H9 (cell line): ENCODE measurements at regions not wholly inside any gene's neighbourhood (a gene's known extent, or its start where the extent isn't known, plus 50 kb on each side); places are given as distances from the start of the nearest gene placed in this dataset.

Source experiments
- DNase-seq: peaks from one replicate; pipeline ENCODE4 v3.0.0-alpha.2; 2017
- H2AFZ ChIP-seq: one replicate; pipeline ENCODE4 v1.6.1; 2013; ENCODE audit warnings: mild to moderate bottlenecking, low read length, control low read depth, moderate library complexity
- H2AK5ac ChIP-seq: 2 replicates; pipeline ENCODE4 v1.6.1; 2013; ENCODE audit warnings: low read length, control low read depth, mixed read lengths; ENCODE audit not compliant: insufficient read length
- H2BK120ac ChIP-seq: one replicate; pipeline ENCODE4 v1.6.1; 2013; ENCODE audit warnings: low read depth, mild to moderate bottlenecking, low read length, control low read depth, inconsistent platforms; ENCODE audit not compliant: poor library complexity, severe bottlenecking
- H2BK12ac ChIP-seq: 2 replicates; pipeline ENCODE4 v1.6.1; 2013; ENCODE audit warnings: low read length, control low read depth, mixed read lengths, low read depth; ENCODE audit not compliant: insufficient read length
- H2BK15ac ChIP-seq: 2 replicates; pipeline ENCODE4 v1.6.1; 2013; ENCODE audit warnings: low read depth, low read length, control low read depth
- H2BK20ac ChIP-seq: one replicate; pipeline ENCODE4 v1.6.1; 2013; ENCODE audit warnings: low read depth, mild to moderate bottlenecking, low read length, control low read depth, inconsistent platforms; ENCODE audit not compliant: poor library complexity, severe bottlenecking
- H2BK5ac ChIP-seq: 2 replicates; pipeline ENCODE4 v1.6.1; 2013; ENCODE audit warnings: low read length, control low read depth, mixed read lengths; ENCODE audit not compliant: insufficient read length
- H3K14ac ChIP-seq: 2 replicates; pipeline ENCODE4 v1.6.1; 2013; ENCODE audit warnings: low read length, control low read depth; ENCODE audit not compliant: insufficient read depth
- H3K18ac ChIP-seq: 2 replicates; pipeline ENCODE4 v1.6.1; 2013; ENCODE audit warnings: low read depth, mild to moderate bottlenecking, mixed read lengths, low read length, control low read depth; ENCODE audit not compliant: insufficient read length
- H3K23ac ChIP-seq: 2 replicates; pipeline ENCODE4 v1.6.1; 2013; ENCODE audit warnings: low read length, control low read depth, mixed read lengths, low read depth; ENCODE audit not compliant: insufficient read length
- H3K23me2 ChIP-seq: 2 replicates; pipeline ENCODE4 v1.6.1; 2013; ENCODE audit warnings: low read depth, mild to moderate bottlenecking, mixed read lengths, low read length, control low read depth; ENCODE audit not compliant: insufficient read length, poor library complexity, severe bottlenecking
- H3K27ac ChIP-seq: 2 replicates; pipeline ENCODE4 v1.5.1; 2013; ENCODE audit warnings: low read length, control low read depth, mixed read lengths, low read depth; ENCODE audit not compliant: insufficient read length
- H3K27me3 ChIP-seq: 2 replicates; pipeline ENCODE4 v1.6.1; 2013; ENCODE audit warnings: low read length, control low read depth, inconsistent platforms; ENCODE audit not compliant: insufficient read depth
- H3K4ac ChIP-seq: 2 replicates; pipeline ENCODE4 v1.6.1; 2013; ENCODE audit warnings: low read depth, mild to moderate bottlenecking, control low read depth, inconsistent platforms, low read length, moderate library complexity
- H3K4me1 ChIP-seq: 2 replicates; pipeline ENCODE4 v1.6.1; 2013; ENCODE audit warnings: low read length, control low read depth, inconsistent platforms; ENCODE audit not compliant: insufficient read depth
- H3K4me2 ChIP-seq: 2 replicates; pipeline ENCODE4 v1.6.1; 2013; ENCODE audit warnings: low read length, control low read depth, mixed read lengths; ENCODE audit not compliant: insufficient read length, insufficient read depth
- H3K56ac ChIP-seq: 2 replicates; pipeline ENCODE4 v1.6.1; 2013; ENCODE audit warnings: low read depth, mild to moderate bottlenecking, mixed read lengths, low read length, control low read depth; ENCODE audit not compliant: insufficient read length
- H3K79me1 ChIP-seq: 2 replicates; pipeline ENCODE4 v1.6.1; 2013; ENCODE audit warnings: low read depth, mild to moderate bottlenecking, moderate library complexity, low read length, control low read depth, inconsistent platforms; ENCODE audit not compliant: insufficient read depth, poor library complexity, severe bottlenecking
- H3K79me2 ChIP-seq: 2 replicates; pipeline ENCODE4 v1.6.1; 2013; ENCODE audit warnings: low read length, control low read depth, inconsistent platforms; ENCODE audit not compliant: insufficient read depth
- H3K9ac ChIP-seq: 2 replicates; pipeline ENCODE4 v1.6.1; 2013; ENCODE audit warnings: low read length, control low read depth, mixed read lengths; ENCODE audit not compliant: insufficient read length; ENCODE audit errors: extremely low read depth
- H3K9me3 ChIP-seq: one replicate; pipeline ENCODE4 v1.6.1; 2013; ENCODE audit warnings: low read depth, low read length, inconsistent platforms; ENCODE audit not compliant: control insufficient read depth
- H3T11ph ChIP-seq: one replicate; pipeline ENCODE4 v1.6.1; 2013; ENCODE audit warnings: mild to moderate bottlenecking, low read length, control low read depth, inconsistent platforms
- H4K20me1 ChIP-seq: one replicate; pipeline ENCODE4 v1.6.1; 2013; ENCODE audit not compliant: control insufficient read depth, insufficient read length, insufficient read depth
- H4K5ac ChIP-seq: 2 replicates; pipeline ENCODE4 v1.6.1; 2013; ENCODE audit warnings: low read depth, mild to moderate bottlenecking, mixed read lengths, low read length, control low read depth; ENCODE audit not compliant: insufficient read length
- H4K8ac ChIP-seq: replicated peaks from 2 replicates; pipeline ENCODE4 v1.6.1; 2013; ENCODE audit warnings: low read length, control low read depth, mixed read lengths, low read depth; ENCODE audit not compliant: insufficient read length
- H4K91ac ChIP-seq: 2 replicates; pipeline ENCODE4 v1.6.1; 2013; ENCODE audit warnings: low read depth, mild to moderate bottlenecking, moderate library complexity, mixed read lengths, low read length, control low read depth; ENCODE audit not compliant: insufficient read length
- H3K27ac Mint-ChIP-seq, 3 experiments: 2 replicates in 2 of 3; 3 replicates in 1 of 3; pipeline ENCODE4 v1.8.0; 2020 to 2021; ENCODE audit warnings: mixed read lengths in 3 of 3, mild to moderate bottlenecking in 1 of 3, moderate library complexity in 1 of 3
- H3K27me3 Mint-ChIP-seq: 2 replicates; pipeline ENCODE4 v1.8.0; 2021; ENCODE audit warnings: low read depth, mild to moderate bottlenecking, moderate library complexity, mixed read lengths
- H3K36me3 Mint-ChIP-seq, 3 experiments: 2 replicates in 2 of 3; 3 replicates in 1 of 3; pipeline ENCODE4 v1.8.0; 2020 to 2021; ENCODE audit warnings: low read depth in 3 of 3, mixed read lengths in 3 of 3; ENCODE audit not compliant: insufficient read depth in 1 of 3
- H3K4me1 Mint-ChIP-seq, 2 experiments: 2 replicates each; pipeline ENCODE4 v1.8.0; 2020; ENCODE audit warnings: mixed read lengths in 2 of 2
- H3K4me3 Mint-ChIP-seq, 2 experiments: 2 replicates in 1 of 2; 3 replicates in 1 of 2; pipeline ENCODE4 v1.8.0; 2020 to 2021; ENCODE audit warnings: mild to moderate bottlenecking in 2 of 2, mixed read lengths in 2 of 2, moderate library complexity in 1 of 2
- H3K9me3 Mint-ChIP-seq, 2 experiments: 2 replicates in 1 of 2; 3 replicates in 1 of 2; pipeline ENCODE4 v1.8.0; 2020; ENCODE audit warnings: mild to moderate bottlenecking in 2 of 2, mixed read lengths in 2 of 2, moderate library complexity in 1 of 2
- CTCF ChIP-seq: fragments of 200-600 bp; sonication (generic); conservative IDR thresholded peaks from 3 replicates; pipeline ENCODE4 v1.8.0; 2021; ENCODE audit warnings: antibody characterized with exemption, mild to moderate bottlenecking
- WGBS: extraction: QIAGEN DNeasy Blood & Tissue Kit; methylation state at CpG from one replicate; pipeline ENCODE4 v1.1.7; 2013; ENCODE audit warnings: missing lambda C conversion rate, low lambda C conversion rate, mixed read lengths; ENCODE audit not compliant: insufficient read length; ENCODE audit errors: extremely low coverage; 5-methylcytosine and 5-hydroxymethylcytosine counted together

DNA sequence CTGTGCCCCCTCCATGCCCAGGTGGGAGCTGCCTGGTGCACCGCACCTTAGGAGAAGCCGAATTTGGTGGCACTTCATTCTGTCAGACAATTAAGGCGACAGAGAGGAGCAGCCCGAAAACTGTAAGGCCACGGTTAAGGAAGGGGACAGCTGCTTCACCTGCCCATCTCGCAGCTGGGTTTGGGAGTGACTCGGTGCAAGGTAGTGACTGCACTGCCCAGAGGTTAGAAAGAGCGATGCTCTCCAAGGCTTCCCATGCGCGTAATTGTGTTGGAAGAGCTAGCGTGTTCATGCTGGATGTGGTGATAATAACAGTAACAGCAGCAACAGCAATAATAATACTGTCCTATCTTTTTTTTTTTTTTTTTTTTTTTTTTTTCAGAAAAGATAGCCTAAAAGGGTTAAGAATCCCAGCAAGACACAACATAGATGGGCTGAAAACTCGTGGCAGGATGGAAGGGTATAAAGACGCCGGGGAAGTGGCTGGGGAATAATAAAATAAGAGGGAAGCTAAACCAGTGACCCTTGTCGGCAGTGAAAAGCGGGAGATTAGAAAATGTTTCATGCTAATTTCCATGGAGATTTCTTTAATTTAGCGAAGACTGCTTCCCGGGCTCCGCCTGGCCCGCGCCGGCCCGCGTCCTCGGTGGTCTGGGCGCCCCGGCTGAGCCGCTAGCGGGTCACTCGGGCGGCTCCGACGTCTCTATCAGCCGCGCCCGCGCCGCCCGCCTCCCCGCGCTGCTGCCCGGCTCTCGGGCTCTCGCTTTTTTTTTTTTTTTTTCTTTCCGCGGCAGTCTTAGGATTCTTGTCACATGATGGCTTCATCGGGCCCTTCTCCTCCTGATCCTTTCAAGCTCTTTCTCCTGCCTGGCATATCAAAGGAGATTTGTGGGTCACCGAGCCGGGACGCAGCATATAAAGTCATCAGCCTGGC lies 617.1 kb downstream of the NR2F2 start:
- H2BK15ac ChIP-seq: no peak overlapping the region
- Mint-ChIP-seq H3K4me1 (peaks cover 18 to 26% of the 10 kb centered on the region in 2 experiments), H3K4me3 (peak overlapping the region; percentile 64 to 78), H3K27me3 (peaks cover 49% of the 10 kb centered on the region), H3K27ac (no peak overlapping the region), H3K9me3 (no peaks in the 10 kb centered on the region), H3K36me3 (no peaks in the 10 kb centered on the region)
- H3K4ac ChIP-seq: no peak overlapping the region
- no peak overlapping the region for H3K56ac ChIP-seq
- H3K9me3 ChIP-seq: no peaks in the 10 kb centered on the region
- H3T11ph ChIP-seq: no peak overlapping the region
- H3K4me1 ChIP-seq: no peaks in the 10 kb centered on the region
- no peak overlapping the region for H4K91ac ChIP-seq
- H2AK5ac ChIP-seq: no peak overlapping the region
- no CpG with 5 or more reads among the region's 50 CpGs for WGBS
- peak overlapping the region; percentile 25 for H3K9ac ChIP-seq
- no peak overlapping the region for H3K18ac ChIP-seq
- H3K4me2 ChIP-seq: peak overlapping the region; percentile 22
- no peak for TF ChIP-seq CTCF
- H3K79me1 ChIP-seq: no peaks in the 10 kb centered on the region
- H2BK20ac ChIP-seq: no peak overlapping the region
- DNase-seq: peak; percentile 55
- H2BK120ac ChIP-seq: no peak overlapping the region
- H3K23me2 ChIP-seq: no peaks in the 10 kb centered on the region
- no peak overlapping the region for H2BK12ac ChIP-seq
- no peak overlapping the region for H3K14ac ChIP-seq
- no peak overlapping the region for H4K5ac ChIP-seq
- H2AFZ ChIP-seq: peak overlapping the region; percentile 71
- H3K23ac ChIP-seq: no peak overlapping the region
- H4K20me1 ChIP-seq: no peaks in the 10 kb centered on the region
- no peak overlapping the region for H2BK5ac ChIP-seq
- H3K79me2 ChIP-seq: no peaks in the 10 kb centered on the region
- H3K27ac ChIP-seq: no peak overlapping the region
- peaks cover 6% of the 10 kb centered on the region; the same call in 1 of the 2 replicates for H3K27me3 ChIP-seq
- no peak overlapping the region for H4K8ac ChIP-seq
